GM21390 (cell line): ENCODE measurements at regions not wholly inside any gene's neighbourhood (a gene's known extent, or its start where the extent isn't known, plus 50 kb on each side); places are given as distances from the start of the nearest gene placed in this dataset.
"Not testable (repeated sequence)": the region's sequence is repeated elsewhere in the genome, so short reads cannot be mapped to it uniquely, and the experiment has no call there.

Source experiments
- ATAC-seq: cut with Tn5 transposase; IDR thresholded peaks from one replicate; pipeline ENCODE4 v1.9.1; 2021; ENCODE audit not compliant: unreplicated experiment

DNA sequence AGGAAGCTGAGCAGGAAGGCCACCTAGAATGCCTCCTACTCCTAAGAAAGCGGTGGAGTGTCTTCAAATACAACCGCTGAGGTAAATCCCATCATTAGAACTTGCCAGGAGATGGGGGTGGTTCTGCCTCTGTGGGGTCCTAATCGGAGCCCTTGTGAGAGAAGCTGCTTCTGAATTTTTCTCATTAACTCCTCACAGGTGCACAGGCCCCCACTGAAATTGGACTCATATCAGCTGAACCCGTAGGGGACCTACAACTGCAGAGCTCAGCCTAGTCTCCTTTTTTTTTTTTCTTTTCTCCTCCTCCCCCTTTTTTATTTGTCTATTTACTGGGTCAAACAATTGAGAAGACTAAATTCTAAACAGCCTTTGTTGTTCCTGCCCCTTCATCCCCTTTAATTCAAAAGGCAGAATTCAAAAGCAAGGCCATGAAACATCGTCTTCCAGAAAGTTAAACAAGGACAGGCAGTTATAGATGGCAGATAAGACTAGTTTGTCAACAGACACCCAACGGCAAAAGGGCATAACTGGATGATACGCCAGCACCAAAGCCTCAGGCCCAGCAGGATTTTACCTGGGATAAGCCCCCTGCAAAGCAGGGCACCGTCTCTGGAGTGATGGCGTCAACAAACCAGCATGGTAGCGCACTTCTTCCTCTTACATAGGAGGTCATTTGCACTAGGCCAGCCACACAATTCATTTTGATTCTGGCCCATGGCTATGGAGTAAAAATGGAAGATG lies 213.7 kb upstream of the HES1 start:
- no peak for ATAC-seq

- not testable (repeated sequence) for ATAC-seq
These were observed 212.0 kb upstream of the HES1 start for GRCh38 chr3:193923958-193924357.

GRCh38 chr3:193926071-193926470 lies 209.9 kb upstream of the HES1 start:
- ATAC-seq = not testable (repeated sequence)

DNA sequence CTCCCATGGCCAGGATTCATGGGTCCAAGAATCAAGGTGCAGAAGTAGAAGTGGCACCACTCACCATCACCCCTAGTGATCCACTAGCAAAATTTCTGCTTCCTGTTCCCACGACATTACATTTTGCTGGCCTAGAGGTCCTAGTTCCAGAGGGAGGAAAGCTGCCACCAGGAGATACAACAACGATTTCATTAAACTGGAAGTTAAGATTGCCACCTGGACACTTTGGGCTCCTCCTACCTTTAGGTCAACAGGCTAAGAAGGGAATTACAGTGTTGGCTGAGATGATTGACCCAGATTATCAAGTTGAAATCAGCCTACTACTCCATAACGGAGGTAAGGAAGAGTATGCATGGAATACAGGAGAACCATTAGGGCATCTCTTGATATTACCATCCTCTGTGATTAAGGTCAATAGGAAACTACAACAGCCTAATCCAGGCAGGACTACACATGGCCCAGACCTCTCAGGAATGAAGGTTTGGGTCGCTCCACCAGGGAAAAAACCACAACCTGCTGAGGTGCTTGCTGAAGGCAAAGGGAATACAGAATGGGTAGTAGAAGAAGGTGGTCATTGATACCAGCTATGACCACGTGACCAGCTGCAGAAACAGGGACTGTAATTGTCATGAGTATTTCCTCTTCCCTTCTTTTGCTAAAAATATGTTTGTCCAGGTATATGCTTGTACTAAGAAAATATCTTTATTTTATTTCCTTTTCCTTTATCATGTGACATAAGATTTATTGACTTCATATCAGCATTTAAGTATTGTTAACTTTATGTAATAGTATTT lies 208.3 kb upstream of the HES1 start:
- not testable (repeated sequence) for ATAC-seq

GRCh38 chr3:193928354-193929209 lies 207.4 kb upstream of the HES1 start:
- no peak for ATAC-seq

DNA sequence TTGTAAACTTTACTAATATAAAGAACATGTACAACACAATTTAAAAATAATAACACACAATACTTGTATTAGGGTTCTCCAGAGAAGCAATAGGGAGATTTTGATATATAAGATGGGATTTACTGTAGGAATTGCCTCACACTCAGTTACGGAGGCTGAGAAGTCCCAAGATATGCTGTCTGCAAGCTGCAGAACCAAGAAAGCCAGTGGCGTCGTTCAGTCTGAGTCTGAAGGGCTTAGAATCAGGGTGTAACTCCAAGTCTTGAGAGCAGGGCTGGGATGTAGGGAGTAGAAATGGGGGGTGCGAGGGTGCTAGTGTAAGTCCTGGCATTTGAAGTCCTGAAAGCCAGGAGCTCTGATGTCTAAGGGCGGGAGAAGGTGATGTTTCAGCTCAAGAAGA lies 206.6 kb upstream of the HES1 start:
- ATAC-seq = no peak

DNA sequence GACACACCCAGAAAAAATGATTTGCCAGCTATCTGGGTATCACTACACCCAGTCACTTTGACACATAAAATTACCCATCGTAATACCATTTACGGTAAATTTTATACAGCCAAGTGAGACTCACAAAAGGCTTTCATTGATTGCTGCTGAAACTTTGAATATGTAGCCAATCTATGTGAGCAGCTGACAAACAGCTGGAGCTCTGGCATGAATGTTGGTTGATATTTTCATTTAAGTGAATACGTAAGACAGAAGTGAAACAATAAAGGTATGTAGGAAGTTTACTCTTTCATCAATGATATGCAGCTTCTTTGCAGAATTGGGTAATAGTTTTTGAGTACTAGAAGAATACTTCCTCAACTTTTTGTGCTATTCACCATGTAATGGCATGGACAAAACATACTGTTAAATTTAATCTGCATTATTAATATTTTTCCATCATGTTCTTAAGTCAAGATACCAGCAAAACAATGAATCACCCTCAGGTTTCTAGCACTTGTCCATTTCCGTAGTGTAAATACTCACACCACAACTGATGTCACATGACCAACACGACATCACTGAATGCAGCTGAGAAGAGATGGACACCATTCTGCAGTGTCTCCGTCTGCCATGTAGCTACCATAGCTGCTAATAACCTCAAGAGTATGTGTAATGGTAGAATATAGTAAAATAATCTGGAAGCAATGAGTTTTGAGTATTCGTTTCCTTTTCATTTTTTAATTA lies 205.9 kb upstream of the HES1 start:
- ATAC-seq = no peak

DNA sequence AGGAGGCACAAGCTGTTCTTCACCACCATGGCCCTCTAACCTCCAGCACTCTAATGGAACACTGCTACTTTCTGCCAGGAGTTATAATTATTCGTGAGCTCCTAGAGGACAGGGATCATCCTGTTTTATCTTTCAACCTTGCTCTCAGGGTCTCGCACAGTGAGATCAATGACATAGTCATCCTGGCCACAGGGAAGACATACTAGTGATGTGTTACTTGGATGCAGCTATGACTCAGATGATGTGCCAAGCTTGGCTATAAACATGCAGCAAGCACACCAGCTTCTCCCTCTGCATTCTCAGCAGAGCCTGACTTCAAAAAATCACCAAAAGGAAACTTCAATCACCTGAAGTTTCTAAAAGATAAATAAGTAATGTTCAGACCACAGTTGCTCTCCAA lies 203.8 kb upstream of the HES1 start:
- ATAC-seq = no peak

DNA sequence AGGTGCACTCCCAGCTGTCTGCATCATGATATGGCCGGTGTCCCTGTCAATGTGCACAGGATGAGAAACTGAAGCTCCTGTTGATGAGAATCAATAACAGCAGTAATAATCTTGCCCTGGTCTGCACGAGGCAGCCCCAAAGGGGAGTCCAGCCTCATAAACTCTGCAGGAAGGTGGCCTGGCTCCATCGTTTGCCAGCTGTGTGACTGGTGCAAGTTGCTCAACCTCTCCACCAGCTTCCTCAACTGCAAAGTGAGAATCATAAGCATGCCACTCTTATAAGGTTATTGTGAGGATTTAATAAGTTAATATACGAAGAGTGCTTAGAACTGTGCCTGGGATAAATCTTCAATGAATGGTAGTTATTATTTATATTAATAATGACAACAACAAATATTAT lies 203.4 kb upstream of the HES1 start:
- no peak for ATAC-seq

GRCh38 chr3:193933451-193933850 lies 202.5 kb upstream of the HES1 start:
- no peak for ATAC-seq

DNA sequence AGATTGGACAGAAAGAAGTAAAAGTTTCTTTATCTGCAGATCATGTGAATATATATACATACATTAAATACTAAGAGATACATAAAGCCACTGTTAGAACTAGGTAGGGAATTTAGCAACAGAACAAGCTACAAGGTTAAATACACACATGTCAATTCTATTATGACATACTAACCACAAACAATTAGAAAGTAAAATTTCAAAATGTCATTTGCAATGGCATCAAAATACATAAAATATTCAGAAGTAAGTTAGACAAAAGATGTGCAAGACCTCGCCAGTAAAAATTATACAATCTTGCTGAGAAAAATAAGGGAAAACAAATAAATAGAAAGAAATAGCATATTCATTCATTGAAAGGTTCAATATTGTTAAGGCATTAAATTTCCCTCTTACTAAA lies 200.0 kb upstream of the HES1 start:
- ATAC-seq = no peak

DNA sequence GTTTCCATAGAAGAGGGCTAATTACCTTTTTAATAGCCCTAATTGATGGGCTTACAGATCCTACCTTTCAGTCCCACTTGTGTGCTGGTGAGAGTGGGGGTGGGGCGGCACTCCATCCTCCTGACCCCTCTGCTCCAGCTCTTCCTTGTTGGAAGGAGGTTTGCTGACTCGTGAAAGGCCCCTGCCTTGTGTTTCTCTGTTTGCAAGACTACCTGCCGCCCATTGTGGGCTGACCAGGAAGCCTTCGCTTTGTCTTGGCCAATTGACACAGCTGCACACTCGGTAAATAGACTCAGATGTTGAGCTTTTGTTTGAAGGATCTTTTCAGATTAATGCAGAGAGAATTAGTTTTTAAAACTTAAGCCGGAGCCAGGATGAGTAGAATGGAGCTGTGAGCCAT lies 197.3 kb upstream of the HES1 start:
- ATAC-seq = no peak

- no peak for ATAC-seq
These were observed 196.4 kb upstream of the HES1 start for GRCh38 chr3:193939527-193939926.

DNA sequence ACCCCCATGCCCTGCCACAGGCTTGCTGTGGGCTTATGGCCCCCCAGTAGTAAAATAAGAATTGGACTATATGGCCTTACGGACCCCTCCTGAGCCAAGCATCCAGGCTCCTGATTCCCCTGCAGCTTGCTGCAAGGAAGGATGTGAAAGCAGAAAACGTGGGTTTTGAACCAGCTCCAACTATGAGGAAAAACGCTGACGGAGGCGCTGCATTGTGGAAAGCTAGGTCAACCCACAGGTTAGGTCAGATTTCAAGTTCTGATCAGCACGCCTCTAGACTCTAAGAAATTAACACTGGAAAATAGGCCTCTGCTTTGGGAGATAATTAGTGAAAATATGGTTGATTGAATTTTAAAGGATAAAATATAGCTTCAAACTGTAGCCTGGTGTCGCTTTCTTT lies 195.4 kb upstream of the HES1 start:
- no peak for ATAC-seq

GRCh38 chr3:193941486-193941885 lies 194.5 kb upstream of the HES1 start:
- ATAC-seq = no peak

GRCh38 chr3:193942516-193943055 lies 193.4 kb upstream of the HES1 start:
- no peak for ATAC-seq

- ATAC-seq = no peak
These were observed 192.7 kb upstream of the HES1 start for GRCh38 chr3:193943200-193943599.

GRCh38 chr3:193943851-193944517 lies 192.0 kb upstream of the HES1 start:
- no peak for ATAC-seq

- ATAC-seq = no peak
These were observed 191.4 kb upstream of the HES1 start for GRCh38 chr3:193944518-193944884.

GRCh38 chr3:193945143-193945542 lies 190.8 kb upstream of the HES1 start:
- ATAC-seq = no peak
